ENCODE measurements at regions not wholly inside any gene's neighbourhood (a gene's known extent, or its start where the extent isn't known, plus 50 kb on each side); places are given as distances from the start of the nearest gene placed in this dataset.

DNA sequence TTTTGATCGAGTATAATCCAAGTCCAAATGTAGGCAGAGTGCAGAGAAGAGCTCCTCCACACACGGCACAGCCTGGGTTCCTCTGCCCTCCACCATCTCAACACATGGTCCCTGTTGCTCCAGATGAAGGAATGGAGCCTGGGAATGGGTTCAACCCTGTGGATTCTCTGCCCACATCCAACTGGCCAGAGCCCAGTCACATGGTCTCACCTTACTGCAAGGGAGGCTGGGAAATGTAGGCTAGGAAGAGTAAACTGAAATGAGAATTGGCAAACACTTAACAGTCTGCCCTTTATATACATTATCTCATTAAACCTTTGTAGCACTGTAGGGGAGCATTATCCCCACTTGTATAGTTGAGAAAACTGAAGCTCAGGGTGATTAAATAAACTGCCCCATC is 60.1 kb upstream of the RAB4A start:
- DNase-seq (ENCODE audit: low spot score) = no peak

DNA sequence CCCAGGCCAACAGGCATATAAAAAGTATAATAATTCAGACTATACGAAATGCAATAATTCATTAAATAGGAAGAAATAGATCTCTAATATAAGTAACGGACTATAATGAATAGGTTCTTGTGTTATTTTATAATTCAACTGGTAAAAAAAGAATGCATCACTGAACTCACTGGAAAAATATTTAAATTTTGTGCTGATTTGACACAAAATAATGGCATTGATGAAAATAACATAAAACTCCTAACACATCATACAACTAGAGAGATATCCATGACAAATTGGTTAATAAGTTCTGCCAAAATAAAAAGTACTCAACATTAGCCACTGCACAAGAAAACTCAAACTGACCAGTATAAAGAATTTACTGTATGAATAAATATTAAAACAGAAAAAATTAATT is 57.1 kb upstream of the RAB4A start:
- no peak for DNase-seq (ENCODE audit: low spot score)

DNA sequence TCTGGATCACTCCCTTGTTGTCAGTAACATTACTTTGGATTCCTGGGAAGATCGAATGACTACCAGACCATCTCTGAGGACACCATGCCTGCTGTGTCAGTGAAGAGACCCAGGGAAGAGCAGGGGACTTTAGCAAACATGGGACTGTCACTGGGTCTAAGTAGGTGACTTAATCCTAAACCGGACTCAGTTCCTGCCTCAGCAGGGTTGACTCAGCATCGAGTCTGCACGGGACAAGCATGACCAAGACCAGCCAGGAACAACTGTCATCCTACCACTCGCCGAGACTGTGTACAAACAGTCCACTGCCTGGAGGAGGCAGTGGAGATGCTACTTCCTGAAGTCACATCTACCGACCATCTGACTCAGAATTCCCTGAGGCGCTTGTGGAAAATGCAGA is 53.2 kb upstream of the RAB4A start:
- DNase-seq (ENCODE audit: low spot score) = no peak

DNA sequence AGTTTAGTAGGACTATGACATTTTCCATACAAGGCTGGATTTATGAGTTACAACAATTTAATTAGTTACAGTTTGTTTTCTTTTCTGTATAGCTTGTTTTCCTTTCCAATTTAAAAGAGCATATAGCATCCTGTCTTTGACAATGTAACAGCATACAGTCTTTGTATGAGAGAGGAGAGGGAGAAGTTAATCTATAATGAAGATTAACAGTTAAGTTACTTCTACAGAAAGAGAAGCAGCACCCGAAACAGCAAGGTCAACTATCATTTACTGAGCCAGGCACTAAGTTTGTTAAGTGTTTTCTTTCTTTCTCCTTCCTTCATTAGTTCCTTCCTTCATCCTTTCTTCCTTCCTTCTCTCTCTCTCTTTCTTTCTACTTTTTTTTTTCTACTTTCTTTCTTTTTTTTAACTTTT is 52.3 kb upstream of the RAB4A start:
- DNase-seq (ENCODE audit: low spot score) = no peak

DNA sequence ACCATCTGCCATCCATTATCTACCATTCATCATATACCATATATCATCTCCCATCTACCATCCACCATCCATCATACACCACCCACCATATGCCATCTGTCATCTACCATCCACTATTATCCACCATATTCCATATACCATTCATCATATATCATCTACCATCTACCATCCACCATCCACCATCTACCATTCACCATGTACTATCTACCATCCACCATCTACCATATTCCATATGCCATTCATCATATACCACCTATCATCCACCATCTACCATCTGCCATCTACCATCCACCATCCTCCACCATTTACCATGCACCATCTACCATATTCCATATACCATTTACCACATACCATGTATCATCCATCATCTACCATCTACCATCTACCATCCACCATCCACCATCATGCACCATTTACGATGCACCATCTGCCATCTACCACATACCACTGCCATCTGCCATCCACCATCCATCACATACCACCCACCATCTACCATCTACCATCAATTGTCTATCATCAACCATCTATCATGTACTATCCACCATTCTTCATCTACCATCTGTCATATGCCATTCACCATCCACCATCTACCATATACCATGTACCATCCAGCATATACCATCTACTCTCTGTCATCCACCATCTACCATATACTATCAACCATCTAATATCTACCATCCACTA is 50.6 kb upstream of the RAB4A start:
- DNase-seq (ENCODE audit: low spot score) = no peak

DNA sequence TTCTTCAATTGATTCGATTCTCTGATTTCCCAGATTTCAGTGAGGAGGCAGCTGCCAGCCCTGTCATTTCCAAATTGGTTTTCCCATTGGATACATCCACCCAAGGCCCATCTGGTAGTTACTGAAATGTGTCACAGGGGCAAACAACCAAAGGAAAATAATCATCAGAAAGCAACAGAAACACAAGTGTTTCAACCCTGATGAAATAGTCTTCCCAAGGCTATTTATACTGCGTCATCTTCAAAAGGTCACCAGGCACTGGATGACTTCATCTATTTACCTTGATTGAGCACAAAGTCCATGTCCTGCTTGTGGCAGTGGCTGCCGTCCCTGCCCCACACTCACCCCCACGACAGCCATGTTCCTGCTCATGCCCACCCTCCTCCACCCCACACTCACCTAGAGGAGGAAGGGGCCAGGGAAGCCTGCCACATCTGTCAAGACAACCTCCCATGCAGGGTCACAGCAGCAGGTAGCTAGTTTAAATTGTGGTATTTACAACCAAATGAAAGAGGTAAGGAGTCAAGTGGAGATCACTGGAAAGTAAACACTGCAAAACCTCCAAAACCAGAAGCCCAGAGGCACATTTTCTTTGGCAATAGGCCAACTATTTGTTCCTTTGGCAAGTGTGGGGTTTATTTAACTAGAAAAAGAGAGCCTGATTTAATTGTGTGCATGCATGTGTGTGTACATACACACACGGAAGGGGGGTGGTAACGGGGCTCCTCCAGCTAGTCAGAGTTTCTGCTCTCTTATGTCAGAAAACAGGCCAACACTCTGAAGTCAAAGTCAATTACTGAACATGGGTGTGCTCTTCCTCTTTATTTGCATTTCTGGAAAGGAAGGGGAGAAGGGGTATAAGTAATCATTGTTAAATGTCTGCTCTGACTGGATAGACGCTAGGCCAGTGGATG is 49.5 kb upstream of the RAB4A start:
- no peak for DNase-seq (ENCODE audit: low spot score)

Measured in kidney capillary endothelial cell (primary cell).